ENCODE measurements at regions not wholly inside any gene's neighbourhood (a gene's known extent, or its start where the extent isn't known, plus 50 kb on each side); places are given as distances from the start of the nearest gene placed in this dataset.

GRCh38 chr4:187227907-187228704 lies 504.4 kb upstream of the FAT1 start:
- TF ChIP-seq, protein P1, sequence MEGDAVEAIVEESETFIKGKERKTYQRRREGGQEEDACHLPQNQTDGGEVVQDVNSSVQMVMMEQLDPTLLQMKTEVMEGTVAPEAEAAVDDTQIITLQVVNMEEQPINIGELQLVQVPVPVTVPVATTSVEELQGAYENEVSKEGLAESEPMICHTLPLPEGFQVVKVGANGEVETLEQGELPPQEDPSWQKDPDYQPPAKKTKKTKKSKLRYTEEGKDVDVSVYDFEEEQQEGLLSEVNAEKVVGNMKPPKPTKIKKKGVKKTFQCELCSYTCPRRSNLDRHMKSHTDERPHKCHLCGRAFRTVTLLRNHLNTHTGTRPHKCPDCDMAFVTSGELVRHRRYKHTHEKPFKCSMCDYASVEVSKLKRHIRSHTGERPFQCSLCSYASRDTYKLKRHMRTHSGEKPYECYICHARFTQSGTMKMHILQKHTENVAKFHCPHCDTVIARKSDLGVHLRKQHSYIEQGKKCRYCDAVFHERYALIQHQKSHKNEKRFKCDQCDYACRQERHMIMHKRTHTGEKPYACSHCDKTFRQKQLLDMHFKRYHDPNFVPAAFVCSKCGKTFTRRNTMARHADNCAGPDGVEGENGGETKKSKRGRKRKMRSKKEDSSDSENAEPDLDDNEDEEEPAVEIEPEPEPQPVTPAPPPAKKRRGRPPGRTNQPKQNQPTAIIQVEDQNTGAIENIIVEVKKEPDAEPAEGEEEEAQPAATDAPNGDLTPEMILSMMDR (IDR thresholded peaks at IDR 0.05): no peak
- TF ChIP-seq POLR2A (IDR thresholded peaks at IDR 0.05): no peak
